CD4-positive, alpha-beta memory T cell (primary cell): ENCODE measurements at regions not wholly inside any gene's neighbourhood (a gene's known extent, or its start where the extent isn't known, plus 50 kb on each side); places are given as distances from the start of the nearest gene placed in this dataset.

Experiments used
- CTCF ChIA-PET: fragments of 350-600 bp; sonication (Branson Sonifier 250); formaldehyde crosslinking; loops from one replicate; lab custom pipeline; 2021; ENCODE audit warnings: inconsistent platforms; ENCODE audit not compliant: partially characterized antibody; lab: Charles Lee
- POLR2A ChIA-PET: fragments of 350-600 bp; sonication (Branson Sonifier 250); formaldehyde crosslinking; loops from one replicate; lab custom pipeline; 2021; ENCODE audit not compliant: partially characterized antibody; lab: Charles Lee
- DNase-seq, 5 donors: peaks; one replicate each; pipeline versions ENCODE4 v3.0.0 to v3.0.0-alpha.2; 2020 to 2022; ENCODE audit warnings: mixed read lengths in 1 of 5
- H3K27ac ChIP-seq: one replicate; pipeline ENCODE4 v1.7.0; 2013; ENCODE audit warnings: low read depth, low read length
- H3K27me3 ChIP-seq: 2 replicates; pipeline ENCODE4 v1.7.0; 2013; ENCODE audit warnings: mild to moderate bottlenecking, low read length, moderate library complexity; ENCODE audit not compliant: insufficient read depth
- H3K36me3 ChIP-seq: 2 replicates; pipeline ENCODE4 v1.7.0; 2013; ENCODE audit warnings: mild to moderate bottlenecking, low read length, moderate library complexity; ENCODE audit not compliant: insufficient read depth
- H3K4me1 ChIP-seq: 2 replicates; pipeline ENCODE4 v1.7.0; 2013; ENCODE audit warnings: mild to moderate bottlenecking, low read length, moderate library complexity; ENCODE audit not compliant: insufficient read depth
- H3K4me3 ChIP-seq, 2 donors: one replicate each; pipeline ENCODE4 v1.7.0; 2013; ENCODE audit warnings: low read length in 2 of 2, mild to moderate bottlenecking in 1 of 2
- H3K9me3 ChIP-seq, 2 donors: one replicate each; pipeline ENCODE4 v1.7.0; 2013; ENCODE audit warnings: low read length in 2 of 2, control low read depth in 1 of 2; ENCODE audit not compliant: control insufficient read depth in 1 of 2
- H3K27ac Mint-ChIP-seq, 7 donors: one replicate each; pipeline ENCODE4 v1.8.0; 2020 to 2021; ENCODE audit warnings: mixed read lengths in 7 of 7, mild to moderate bottlenecking in 6 of 7, inconsistent platforms in 3 of 7, moderate library complexity in 3 of 7
- H3K27me3 Mint-ChIP-seq, 2 donors: one replicate each; pipeline ENCODE4 v1.8.0; 2020 to 2021; ENCODE audit warnings: mixed read lengths in 2 of 2
- H3K36me3 Mint-ChIP-seq, 2 donors: one replicate each; pipeline ENCODE4 v1.8.0; 2020 to 2021; ENCODE audit warnings: mixed read lengths in 2 of 2, inconsistent platforms in 1 of 2, mild to moderate bottlenecking in 1 of 2
- H3K4me1 Mint-ChIP-seq, 4 donors: one replicate each; pipeline ENCODE4 v1.8.0; 2020 to 2021; ENCODE audit warnings: mixed read lengths in 4 of 4, mild to moderate bottlenecking in 1 of 4
- H3K4me3 Mint-ChIP-seq, 8 donors: one replicate each; pipeline ENCODE4 v1.8.0; 2020 to 2021; ENCODE audit warnings: mixed read lengths in 8 of 8, mild to moderate bottlenecking in 7 of 8, moderate library complexity in 6 of 8, inconsistent platforms in 3 of 8
- H3K9me3 Mint-ChIP-seq, 8 donors: one replicate each; pipeline ENCODE4 v1.8.0; 2020 to 2021; ENCODE audit warnings: mixed read lengths in 8 of 8, mild to moderate bottlenecking in 5 of 8, inconsistent platforms in 3 of 8, moderate library complexity in 1 of 8
- intact Hi-C: fragments of 100-400 bp; cut with micrococcal nuclease; formaldehyde crosslinking; loops from one replicate; pipeline ENCODE4 v1.15.1; 2023

DNA sequence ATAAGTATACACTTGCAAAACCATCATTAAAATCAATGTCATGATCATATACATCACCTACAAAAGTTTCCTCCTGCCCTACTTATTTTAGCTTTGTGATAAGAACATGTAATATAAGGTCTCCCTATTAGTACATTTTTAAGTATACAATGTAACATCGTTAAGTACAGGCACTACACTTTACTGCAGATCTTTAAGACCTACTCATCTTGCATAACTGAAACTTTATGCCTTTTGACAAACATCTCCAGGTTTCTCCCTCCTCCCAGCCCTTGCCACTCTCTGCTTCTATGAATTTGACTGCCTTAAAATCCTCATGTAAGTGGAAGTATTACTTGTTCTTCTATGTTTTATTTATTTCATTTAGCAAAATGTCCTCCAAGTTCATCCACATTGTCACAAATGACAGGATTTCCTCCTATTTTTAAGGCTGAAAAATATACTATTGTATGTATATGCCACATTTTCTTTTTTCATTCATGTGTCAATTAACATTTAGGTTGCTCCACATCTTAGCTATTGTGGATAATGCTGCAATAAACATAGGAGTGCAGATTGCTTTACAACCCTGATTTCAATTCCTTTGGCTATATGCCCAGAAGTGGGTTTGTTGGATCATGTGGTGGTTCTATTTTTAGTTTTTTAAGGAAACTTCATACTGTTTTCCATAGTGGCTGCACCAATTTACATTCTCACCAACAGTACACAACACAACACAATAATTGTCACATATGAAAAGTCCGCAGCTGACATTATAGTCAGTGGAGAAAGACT, 471.1 kb upstream of the ANO3 start:
- no peak overlapping the region for H3K4me3 ChIP-seq
- no peaks in the 10 kb centered on the region for H3K27me3 ChIP-seq
- Mint-ChIP-seq H3K36me3 (no peaks in the 10 kb centered on the region), H3K27ac (no peak overlapping the region), H3K4me3 (no peak overlapping the region), H3K4me1 (no peaks in the 10 kb centered on the region), H3K9me3 (peaks cover 0 to 9% (median 3%) of the 10 kb centered on the region in 8 donors), H3K27me3 (no peaks in the 10 kb centered on the region)
- POLR2A ChIA-PET, result no interaction called here
- intact Hi-C loops, result no loop called here
- peaks cover 0 to 4% of the 10 kb centered on the region in 2 donors for H3K9me3 ChIP-seq
- no peaks in the 10 kb centered on the region for H3K36me3 ChIP-seq
- DNase-seq, result no peak
- CTCF ChIA-PET, result no interaction called here
- no peak overlapping the region for H3K27ac ChIP-seq
- no peaks in the 10 kb centered on the region for H3K4me1 ChIP-seq

DNA sequence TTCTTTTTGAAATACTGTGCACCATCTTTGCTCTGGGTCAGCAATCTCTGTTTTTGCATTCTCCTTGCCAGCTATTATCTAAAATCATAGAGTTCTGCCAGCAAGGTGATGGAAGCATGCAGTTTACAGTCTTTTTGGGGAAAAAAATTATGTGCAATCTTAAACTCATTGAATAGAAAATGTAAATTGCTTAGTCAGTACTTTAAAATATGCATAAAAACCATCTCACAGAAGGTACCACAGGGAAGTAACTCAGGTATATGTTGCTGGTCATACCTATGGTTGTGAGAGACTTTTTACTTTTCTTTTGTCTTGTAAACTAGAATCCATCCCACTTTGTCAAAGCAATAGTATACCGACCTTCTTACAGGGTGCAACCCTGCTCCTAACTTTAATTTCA, 469.8 kb upstream of the ANO3 start:
- DNase-seq, result no peak
- H3K27me3 ChIP-seq, result no peaks in the 10 kb centered on the region
- H3K27ac ChIP-seq, result no peak overlapping the region
- H3K36me3 ChIP-seq, result no peaks in the 10 kb centered on the region
- intact Hi-C loops, result no loop called here
- peaks cover 0 to 4% of the 10 kb centered on the region in 2 donors for H3K9me3 ChIP-seq
- ChIA-PET POLR2A (no interaction called here), CTCF (no interaction called here)
- no peaks in the 10 kb centered on the region for H3K4me1 ChIP-seq
- H3K27ac Mint-ChIP-seq, result no peak overlapping the region
- H3K27me3 Mint-ChIP-seq, result no peaks in the 10 kb centered on the region
- H3K36me3 Mint-ChIP-seq, result no peaks in the 10 kb centered on the region
- H3K4me1 Mint-ChIP-seq, result no peaks in the 10 kb centered on the region
- no peak overlapping the region for H3K4me3 Mint-ChIP-seq
- no peak overlapping the region for H3K4me3 ChIP-seq
- H3K9me3 Mint-ChIP-seq, result peaks cover 0 to 5% (median 3%) of the 10 kb centered on the region in 8 donors

DNA sequence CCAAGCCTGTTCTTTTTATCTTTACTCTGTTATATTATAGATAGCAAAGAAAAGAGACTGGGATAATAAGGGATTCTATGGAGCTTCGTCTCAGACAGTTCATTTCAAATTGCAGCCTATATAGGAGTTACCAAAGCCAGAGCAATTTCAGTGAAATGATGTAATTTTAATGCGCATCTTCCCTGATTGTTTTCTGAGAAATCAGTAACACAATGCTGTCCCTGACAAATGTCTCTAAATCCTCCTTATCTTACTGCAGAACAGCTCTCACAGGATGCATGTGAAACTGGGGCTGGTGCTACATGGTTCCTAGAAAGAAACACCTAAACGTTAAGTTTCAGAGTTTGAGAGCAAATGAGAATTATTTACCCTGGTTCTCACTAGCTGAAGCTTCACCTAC, 467.9 kb upstream of the ANO3 start:
- DNase-seq, result no peak
- Mint-ChIP-seq H3K27ac (no peak overlapping the region), H3K4me3 (no peak overlapping the region), H3K27me3 (no peaks in the 10 kb centered on the region), H3K36me3 (no peaks in the 10 kb centered on the region), H3K4me1 (no peaks in the 10 kb centered on the region), H3K9me3 (peaks cover 2 to 12% (median 6%) of the 10 kb centered on the region in 8 donors)
- H3K27me3 ChIP-seq, result no peaks in the 10 kb centered on the region
- no peaks in the 10 kb centered on the region for H3K36me3 ChIP-seq
- intact Hi-C loops, result no loop called here
- no peaks in the 10 kb centered on the region for H3K4me1 ChIP-seq
- H3K27ac ChIP-seq, result no peak overlapping the region
- H3K4me3 ChIP-seq, result no peak overlapping the region
- POLR2A ChIA-PET, result no interaction called here
- H3K9me3 ChIP-seq, result peaks cover 0 to 8% of the 10 kb centered on the region in 2 donors
- CTCF ChIA-PET, result no interaction called here

DNA sequence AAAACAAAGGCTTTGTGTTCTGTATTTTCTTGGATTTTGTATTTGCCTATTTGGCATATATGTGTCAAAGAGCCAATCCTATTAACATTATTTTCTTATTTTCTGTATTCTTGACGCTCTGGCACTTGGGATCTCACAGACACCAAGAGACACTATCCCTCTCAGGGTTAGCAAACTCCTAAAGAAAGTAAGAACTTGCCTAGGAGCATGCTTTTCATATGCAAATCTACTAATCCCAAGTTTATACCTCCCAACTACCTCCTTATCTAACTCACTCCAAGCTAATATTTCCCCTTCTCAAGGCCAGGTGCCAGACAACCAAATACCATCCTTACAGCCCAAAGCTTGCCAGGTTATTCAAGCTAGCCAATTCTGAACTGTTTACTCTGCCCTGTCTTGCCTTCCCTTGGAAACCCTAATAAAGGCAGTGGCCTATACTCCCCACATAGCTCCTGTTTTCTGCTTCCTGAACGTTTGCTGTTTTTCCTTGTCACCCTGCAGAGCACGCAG, 455.4 kb upstream of the ANO3 start:
- ChIA-PET CTCF (no interaction called here), POLR2A (no interaction called here)
- H3K9me3 ChIP-seq, result no peaks in the 10 kb centered on the region
- intact Hi-C loops, result no loop called here
- H3K4me3 Mint-ChIP-seq, result no peak overlapping the region
- H3K27ac Mint-ChIP-seq, result no peak overlapping the region
- DNase-seq, result no peak
- H3K27me3 ChIP-seq, result no peaks in the 10 kb centered on the region
- H3K36me3 ChIP-seq, result no peaks in the 10 kb centered on the region
- H3K4me1 ChIP-seq, result no peaks in the 10 kb centered on the region
- H3K4me1 Mint-ChIP-seq, result no peaks in the 10 kb centered on the region
- no peaks in the 10 kb centered on the region for H3K36me3 Mint-ChIP-seq
- no peaks in the 10 kb centered on the region for H3K27me3 Mint-ChIP-seq
- H3K27ac ChIP-seq, result no peak overlapping the region
- H3K4me3 ChIP-seq, result no peak overlapping the region
- H3K9me3 Mint-ChIP-seq, result peaks cover 0 to 20% (median 8%) of the 10 kb centered on the region in 8 donors

DNA sequence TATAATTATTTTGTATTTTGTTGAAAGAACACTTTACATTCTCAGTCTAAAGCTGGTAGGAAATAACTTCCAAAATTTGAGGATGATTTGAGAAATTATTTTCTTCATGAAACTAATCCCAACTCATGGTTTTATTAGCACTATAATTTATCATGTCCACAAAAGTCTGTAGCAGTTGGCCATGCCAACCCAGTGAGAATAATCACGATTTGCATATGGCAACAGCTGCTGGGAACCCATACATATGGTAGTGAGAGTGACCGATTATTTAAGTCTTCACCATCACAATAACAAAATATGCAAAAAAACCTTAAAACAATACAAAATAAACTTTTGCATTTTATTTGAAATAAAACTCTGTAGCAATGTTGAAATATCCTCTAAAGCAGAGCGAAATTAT, 445.9 kb upstream of the ANO3 start:
- POLR2A ChIA-PET, result no interaction called here
- intact Hi-C loops, result no loop called here
- Mint-ChIP-seq H3K27me3 (no peaks in the 10 kb centered on the region), H3K4me3 (no peak overlapping the region), H3K4me1 (no peaks in the 10 kb centered on the region), H3K36me3 (no peaks in the 10 kb centered on the region), H3K27ac (no peak overlapping the region), H3K9me3 (peaks cover 6 to 26% (median 11%) of the 10 kb centered on the region in 8 donors)
- Histone ChIP-seq H3K9me3 (peaks cover 0 to 10% of the 10 kb centered on the region in 2 donors), H3K36me3 (no peaks in the 10 kb centered on the region), H3K27me3 (no peaks in the 10 kb centered on the region), H3K4me3 (no peak overlapping the region), H3K27ac (no peak overlapping the region), H3K4me1 (no peaks in the 10 kb centered on the region)
- CTCF ChIA-PET, result no interaction called here
- no peak for DNase-seq

- POLR2A ChIA-PET, result no interaction called here
- H3K36me3 Mint-ChIP-seq, result no peaks in the 10 kb centered on the region
- no peak overlapping the region for H3K4me3 Mint-ChIP-seq
- peaks cover 0 to 6% of the 10 kb centered on the region in 2 donors for H3K9me3 ChIP-seq
- H3K27ac Mint-ChIP-seq, result no peak overlapping the region
- H3K27ac ChIP-seq, result no peak overlapping the region
- H3K4me1 Mint-ChIP-seq, result no peaks in the 10 kb centered on the region
- H3K9me3 Mint-ChIP-seq, result peaks cover 2 to 18% (median 10%) of the 10 kb centered on the region in 8 donors
- no peaks in the 10 kb centered on the region for H3K27me3 Mint-ChIP-seq
- no peaks in the 10 kb centered on the region for H3K36me3 ChIP-seq
- intact Hi-C loops, result no loop called here
- CTCF ChIA-PET, result no interaction called here
- no peak overlapping the region for H3K4me3 ChIP-seq
- no peaks in the 10 kb centered on the region for H3K4me1 ChIP-seq
- DNase-seq, result no peak
- H3K27me3 ChIP-seq, result no peaks in the 10 kb centered on the region
Measured at GRCh38 chr11:25890626-25891260, 441.2 kb upstream of the ANO3 start.

DNA sequence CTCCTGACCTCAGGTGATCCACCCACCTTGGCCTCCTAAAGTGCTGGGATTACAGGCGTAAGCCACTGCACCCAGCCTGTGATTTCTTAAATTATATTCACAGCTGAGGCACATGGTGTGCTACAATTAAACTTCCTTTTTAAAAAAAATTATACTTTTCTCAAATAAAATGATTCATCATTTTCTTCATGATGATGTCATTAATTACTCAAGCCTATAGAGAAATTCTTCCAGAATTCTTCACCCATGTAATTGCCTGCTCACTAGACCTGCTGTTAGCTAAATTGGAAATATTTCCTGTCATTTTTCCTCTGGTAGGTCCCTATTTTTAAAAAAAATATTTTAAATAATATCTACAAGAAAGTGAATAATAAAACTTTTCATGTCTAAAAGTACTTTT, 440.0 kb upstream of the ANO3 start:
- intact Hi-C loops, result no loop called here
- no peak overlapping the region for H3K27ac Mint-ChIP-seq
- H3K36me3 Mint-ChIP-seq, result no peaks in the 10 kb centered on the region

More for the DNA sequence above, 440.0 kb upstream of the ANO3 start:
- no peaks in the 10 kb centered on the region for H3K27me3 Mint-ChIP-seq
- Histone ChIP-seq H3K9me3 (peaks cover 0 to 6% of the 10 kb centered on the region in 2 donors), H3K4me3 (no peak overlapping the region), H3K27ac (no peak overlapping the region), H3K36me3 (no peaks in the 10 kb centered on the region), H3K4me1 (no peaks in the 10 kb centered on the region), H3K27me3 (no peaks in the 10 kb centered on the region)
- DNase-seq, result no peak
- ChIA-PET POLR2A (no interaction called here), CTCF (no interaction called here)
- no peak overlapping the region for H3K4me3 Mint-ChIP-seq
- no peaks in the 10 kb centered on the region for H3K4me1 Mint-ChIP-seq
- peaks cover 2 to 18% (median 9%) of the 10 kb centered on the region in 8 donors for H3K9me3 Mint-ChIP-seq
